Left ventricle myocardium superior (tissue), 1 donor: ENCODE measurements at regions not wholly inside any gene's neighbourhood (a gene's known extent, or its start where the extent isn't known, plus 50 kb on each side); places are given as distances from the start of the nearest gene placed in this dataset.
"Not testable (repeated sequence)": the region's sequence is repeated elsewhere in the genome, so short reads cannot be mapped to it uniquely, and the experiment has no call there.

Source experiments
- ATAC-seq: fragments of 200-7000 bp; cut with Tn5 transposase; one replicate; pipeline ENCODE4 v1.9.1; 2020; ENCODE audit warnings: mild to moderate bottlenecking, moderate library complexity
- DNase-seq: peaks from one replicate; pipeline ENCODE4 v3.0.0-alpha.2; 2020
- intact Hi-C: fragments of 100-400 bp; cut with micrococcal nuclease; formaldehyde crosslinking; loops from one replicate; pipeline ENCODE4 v1.11.0; 2022
- donor health status: DM: no; HTN: yes; CAD: no; lungs with severe emphysema.

DNA sequence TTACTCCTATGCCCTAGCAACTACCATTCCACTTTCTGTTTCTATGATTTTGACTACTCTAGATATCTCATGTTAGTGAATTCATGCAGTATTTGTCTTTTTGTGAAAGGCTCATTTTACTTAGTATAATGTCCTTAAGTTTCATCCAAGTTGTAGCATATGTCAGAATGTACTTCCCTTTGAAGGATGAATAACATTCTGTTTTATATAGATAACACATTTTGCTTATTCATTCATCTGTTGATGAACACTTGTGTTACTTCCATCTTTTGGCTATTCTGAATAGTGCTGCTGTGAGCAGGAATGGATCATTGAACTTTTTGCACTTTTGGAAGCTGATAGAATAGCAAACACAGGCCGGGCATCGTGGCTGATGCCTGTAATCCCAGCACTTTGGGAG lies 140.2 kb upstream of the MYO10 start:
- DNase-seq (no peak), ATAC-seq (no peak)
- intact Hi-C loops: no loop called here

DNA sequence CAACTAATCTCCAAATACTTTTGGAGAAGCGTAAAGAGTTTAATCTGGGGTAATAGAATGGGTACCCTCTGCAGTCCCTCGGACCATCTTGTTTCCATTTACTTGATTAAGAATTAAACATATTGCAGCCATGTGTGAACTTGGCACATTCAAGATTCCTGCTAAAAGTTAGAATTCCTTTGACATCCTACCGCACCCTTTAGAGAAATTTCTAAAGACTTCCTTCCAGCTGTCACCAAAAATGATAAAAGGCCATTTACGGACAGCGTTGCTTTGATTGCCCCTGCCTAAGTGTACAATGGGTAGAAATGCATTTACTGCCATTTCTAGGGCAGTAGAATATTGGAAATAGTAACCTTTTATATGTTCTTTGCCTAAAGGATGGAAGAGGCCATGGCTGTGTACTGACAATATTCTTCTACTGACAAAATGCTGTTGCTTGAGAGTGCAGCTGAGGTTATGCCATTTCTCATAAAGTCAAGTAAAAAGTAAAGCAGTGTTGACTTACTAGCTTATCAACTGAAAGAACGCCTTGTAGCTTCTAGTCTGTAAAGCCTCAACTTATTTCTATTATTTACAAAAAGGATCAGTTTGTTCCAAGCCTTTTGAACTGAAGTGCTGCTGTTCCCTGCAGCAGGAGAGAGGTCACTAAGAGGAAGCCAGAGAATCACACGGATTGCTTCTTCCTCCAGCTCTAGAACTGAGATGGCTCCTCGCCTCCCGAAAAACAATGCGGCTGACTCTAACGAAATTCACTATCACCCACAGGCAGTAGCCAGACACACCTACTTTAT lies 139.8 kb upstream of the BASP1 start:
- peak; percentile 45 for ATAC-seq
- DNase-seq: no peak
- intact Hi-C loops: no loop called here

DNA sequence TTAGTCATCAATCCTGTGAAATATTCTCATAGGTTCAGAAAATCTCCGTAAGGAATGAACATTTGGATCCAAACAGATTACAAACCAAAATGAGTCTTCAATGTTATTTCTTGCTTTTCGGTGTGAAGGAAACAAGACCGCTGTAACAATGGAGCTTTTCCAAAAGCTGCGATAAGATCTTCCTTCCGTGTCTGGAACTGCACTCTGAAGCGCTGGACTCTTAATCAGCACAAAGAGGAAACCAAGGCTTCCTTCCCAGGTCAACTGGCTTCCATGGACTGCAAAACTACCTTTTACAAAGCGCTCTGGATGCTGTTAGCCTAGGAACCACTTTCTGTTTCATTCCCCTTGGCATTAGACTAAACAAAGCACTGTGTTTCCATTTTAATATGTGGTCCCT lies 137.9 kb upstream of the BASP1 start:
- peak; percentile 73 for ATAC-seq
- DNase-seq: no peak
- intact Hi-C loops: no loop called here

DNA sequence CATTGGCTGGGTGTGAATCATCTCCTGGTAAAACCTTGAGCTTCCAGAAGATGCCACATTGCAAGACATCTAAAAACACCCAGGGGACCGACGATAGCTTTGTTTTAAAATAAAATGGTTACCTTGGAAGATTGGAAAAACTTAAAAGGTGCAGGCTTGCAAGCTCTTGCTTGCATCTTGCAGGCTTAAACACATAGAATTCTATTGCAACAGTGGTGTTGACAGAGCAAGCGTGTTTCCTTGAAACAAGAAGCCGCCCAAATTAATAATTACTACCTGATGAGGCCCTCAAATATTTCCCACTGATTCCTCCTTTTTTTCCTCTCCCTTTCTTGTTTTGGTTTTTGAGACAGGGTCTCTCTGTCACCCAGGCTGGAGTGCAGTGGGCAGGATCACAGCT lies 137.1 kb upstream of the BASP1 start:
- DNase-seq (no peak), ATAC-seq (no peak)
- intact Hi-C loops: no loop called here

DNA sequence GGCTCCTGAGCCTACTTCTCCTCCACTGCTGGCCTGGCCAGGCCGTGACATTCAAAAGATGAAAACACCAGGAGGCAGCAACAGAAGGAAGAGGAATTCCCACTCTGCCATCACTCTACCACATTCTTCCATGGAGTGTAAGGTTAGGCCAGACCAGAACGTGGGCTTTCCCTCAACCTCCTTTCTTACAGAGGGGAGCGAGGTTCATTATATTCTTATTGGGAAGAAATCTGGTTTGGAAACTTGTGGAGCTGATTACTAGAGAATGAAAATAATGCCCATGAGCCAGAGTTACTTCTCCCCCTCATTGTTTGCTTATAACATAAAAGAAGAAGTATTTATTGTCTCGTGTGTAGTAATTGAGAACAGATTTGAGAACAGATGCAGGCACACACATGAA lies 136.3 kb upstream of the BASP1 start:
- no peak for DNase-seq
- intact Hi-C loops: no loop called here

DNA sequence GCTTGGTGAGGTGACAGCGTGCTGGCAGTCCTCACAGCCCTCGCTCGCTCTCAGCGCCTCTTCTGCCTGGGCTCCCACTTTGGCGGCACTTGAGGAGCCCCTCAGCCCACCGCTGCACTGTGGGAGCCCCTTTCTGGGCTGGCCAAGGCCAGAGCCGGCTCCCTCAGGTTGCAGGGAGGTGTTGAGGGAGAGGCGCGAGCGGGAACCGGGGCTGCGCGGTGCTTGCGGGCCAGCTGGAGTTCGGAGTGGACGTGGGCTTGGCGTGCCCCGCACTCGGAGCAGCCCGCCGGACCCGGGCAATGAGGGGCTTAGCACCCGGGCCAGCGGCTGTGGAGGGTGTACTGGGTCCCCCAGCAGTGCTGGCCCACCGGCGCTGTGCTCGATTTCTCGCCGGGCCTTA lies 134.2 kb upstream of the BASP1 start:
- DNase-seq, ATAC-seq, intact Hi-C loops: not testable (repeated sequence)

More for the DNA sequence above, 136.3 kb upstream of the BASP1 start:
- ATAC-seq: no peak

DNA sequence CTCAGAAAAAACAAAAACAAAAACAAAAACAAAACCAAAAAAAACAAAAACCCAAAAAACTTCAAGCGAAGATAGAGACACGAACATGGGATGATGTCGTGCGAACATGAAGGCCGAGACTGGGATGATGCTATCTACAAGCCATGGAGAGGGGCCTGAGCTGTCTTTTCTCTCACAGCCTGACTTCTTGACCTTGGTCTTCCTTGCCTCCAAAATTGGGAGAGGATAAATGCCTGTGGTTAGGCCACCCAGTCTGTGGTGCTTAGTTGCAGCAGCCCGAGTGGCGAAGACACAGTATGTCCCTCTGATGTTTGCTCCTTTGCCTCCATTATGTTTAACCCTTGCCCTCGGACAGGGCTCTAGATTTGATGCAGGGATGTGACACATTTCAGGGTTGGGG lies 130.4 kb upstream of the BASP1 start:
- intact Hi-C loops: no loop called here
- no peak for ATAC-seq
- DNase-seq: no peak

DNA sequence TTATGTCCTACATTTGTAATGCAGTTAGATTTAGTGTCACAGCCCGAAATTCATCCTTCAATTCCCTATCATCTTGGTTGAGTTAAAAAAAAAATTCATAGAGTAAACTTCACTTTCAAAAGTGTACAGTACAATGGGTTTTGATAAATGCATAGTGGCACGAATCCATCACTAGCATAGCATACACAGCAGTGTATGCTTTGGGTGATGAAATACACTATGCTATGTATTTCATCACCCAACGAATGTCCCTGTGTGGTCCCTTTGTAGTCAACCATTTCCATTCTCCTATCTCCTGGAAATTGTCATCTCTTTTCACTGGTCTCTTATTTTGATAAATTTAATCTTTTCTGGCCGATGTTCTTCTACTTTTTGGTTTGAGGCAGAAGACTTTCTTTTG lies 129.4 kb upstream of the BASP1 start:
- DNase-seq (no peak), ATAC-seq (no peak)
- intact Hi-C loops: no loop called here

DNA sequence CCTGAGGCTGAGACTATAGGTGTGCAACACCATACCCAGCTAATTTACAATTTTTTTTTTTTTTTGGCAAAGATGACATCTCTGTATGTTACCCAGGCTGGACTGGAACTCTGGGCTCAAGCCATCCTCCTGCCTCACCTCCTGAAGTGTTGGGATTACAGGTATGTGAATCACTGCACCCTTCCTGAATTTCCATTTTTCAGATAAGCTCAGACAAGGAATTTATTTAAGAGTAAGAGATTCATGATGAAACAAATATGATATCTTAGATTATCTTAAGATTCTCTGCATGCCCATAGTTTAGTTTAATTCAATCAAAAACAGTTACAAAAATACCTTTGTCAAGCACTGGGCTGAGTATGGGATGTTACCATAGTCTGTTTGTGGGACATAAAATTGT lies 128.4 kb upstream of the BASP1 start:
- DNase-seq: no peak
- intact Hi-C loops: no loop called here

DNA sequence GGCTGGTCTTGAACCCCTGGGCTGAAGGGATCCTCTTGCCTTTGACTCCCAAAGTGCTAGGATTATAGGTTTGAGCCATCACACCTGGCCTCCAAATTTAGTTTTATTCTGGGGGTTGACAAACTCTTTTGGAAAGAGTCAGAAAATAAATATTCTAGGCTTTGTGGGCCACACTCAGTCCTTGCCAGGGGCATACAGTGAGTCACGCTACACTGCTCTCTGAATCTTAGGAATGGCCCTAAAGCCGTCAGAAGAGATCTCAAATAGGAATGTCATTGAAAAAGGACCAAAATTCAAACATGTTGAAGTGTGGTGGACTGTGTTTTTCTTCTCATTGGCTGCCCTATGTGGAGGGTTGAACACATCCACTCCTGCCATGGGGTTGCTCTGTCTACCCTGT lies 127.7 kb upstream of the BASP1 start:
- DNase-seq (no peak), ATAC-seq (no peak)
- intact Hi-C loops: no loop called here

More for the DNA sequence above, 128.4 kb upstream of the BASP1 start:
- ATAC-seq: no peak

DNA sequence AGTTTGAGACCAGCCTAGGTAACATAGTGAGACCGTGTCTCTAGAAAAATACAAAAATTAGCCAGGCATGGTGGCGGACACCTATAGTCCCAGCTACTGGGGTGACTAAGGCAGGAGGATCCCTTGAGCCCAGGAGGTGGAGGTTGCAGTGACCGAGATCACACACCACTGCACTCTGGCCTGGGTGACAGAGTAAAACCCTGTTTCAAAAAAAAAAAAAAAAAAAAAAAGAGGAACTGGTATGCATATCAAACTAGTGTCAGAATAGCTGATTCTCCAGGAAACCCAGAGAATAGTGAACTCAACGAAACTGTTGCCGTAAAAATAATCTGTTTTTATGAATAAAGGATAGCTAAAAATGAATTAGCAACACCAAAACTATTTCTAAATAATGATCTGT lies 126.6 kb upstream of the BASP1 start:
- DNase-seq: no peak
- intact Hi-C loops: no loop called here
- ATAC-seq: no peak

DNA sequence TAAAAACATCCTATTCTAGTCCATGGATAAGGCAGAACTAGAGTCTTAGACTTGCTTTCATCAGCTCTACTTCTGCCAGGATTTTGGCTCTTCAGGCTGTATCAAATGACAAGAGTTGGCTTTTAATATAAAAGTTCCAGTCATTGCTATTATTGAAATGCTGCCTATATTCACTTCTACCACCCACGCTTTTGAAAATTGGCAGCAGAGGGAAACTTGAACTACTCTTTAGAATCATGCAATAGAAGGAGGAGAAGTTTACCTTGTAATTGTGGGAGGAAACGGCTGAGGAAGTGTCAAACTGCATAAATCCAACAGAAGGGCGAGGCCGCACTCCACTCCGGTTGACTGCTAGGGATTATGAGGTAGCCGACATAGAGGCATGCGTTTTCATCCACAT lies 122.6 kb upstream of the BASP1 start:
- intact Hi-C loops: no loop called here
- DNase-seq: no peak

DNA sequence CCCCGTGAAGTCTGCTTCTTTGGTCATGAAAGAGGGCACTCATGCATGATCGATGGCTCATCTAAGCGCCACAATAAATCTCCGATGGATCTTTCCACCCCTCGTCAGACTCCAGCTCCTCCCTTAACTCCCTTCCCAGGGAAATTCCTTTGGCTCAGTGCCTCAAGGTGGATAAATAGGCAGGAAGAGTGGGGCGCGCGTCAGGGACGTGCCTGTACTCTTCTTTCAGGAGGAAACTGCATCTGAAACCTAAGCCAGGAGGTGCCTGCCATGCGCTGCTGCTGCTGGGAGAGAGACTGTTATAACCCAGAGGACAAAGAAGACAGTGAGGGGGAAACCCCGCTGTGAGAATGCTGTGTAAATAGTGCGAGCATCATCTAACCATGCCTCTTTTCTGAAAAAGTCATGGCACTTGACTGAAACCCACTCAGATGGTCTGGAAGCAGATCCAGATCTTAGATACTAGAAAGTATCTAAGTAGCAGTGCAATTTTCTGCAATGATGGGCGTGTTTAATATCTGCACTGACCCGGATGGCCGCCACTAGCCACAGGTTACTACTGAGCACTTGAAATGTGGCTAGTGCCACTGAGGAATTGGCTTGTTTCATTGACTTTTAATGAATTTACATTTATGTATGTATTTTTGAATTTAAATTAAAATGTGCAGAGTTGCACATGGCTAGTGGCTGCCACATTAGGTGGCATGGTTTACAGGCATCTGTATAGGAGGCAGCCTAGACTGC lies 120.3 kb upstream of the BASP1 start:
- no peak for ATAC-seq
- intact Hi-C loops: no loop called here
- no peak for DNase-seq

More for the DNA sequence above, 122.6 kb upstream of the BASP1 start:
- no peak for ATAC-seq

DNA sequence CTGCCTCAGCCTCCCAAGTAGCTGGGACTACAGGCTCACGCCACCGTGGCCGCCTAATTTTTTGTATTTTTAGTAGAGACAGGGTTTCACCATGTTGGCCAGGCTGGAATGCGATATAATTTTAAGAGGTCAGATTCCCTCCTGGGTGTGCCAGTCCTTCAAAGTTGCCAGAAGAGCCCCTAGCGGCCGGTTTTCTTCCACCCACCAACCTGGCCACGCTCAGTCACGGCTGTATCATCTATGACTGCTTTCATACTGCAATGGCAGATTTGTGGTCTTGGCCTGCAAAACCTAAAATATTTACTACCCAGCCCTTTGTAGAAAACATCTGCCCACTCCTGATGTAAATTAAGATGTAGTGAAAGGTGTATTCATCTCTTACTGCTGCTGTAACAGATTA lies 117.5 kb upstream of the BASP1 start:
- no peak for ATAC-seq
- intact Hi-C loops: no loop called here
- DNase-seq: no peak

DNA sequence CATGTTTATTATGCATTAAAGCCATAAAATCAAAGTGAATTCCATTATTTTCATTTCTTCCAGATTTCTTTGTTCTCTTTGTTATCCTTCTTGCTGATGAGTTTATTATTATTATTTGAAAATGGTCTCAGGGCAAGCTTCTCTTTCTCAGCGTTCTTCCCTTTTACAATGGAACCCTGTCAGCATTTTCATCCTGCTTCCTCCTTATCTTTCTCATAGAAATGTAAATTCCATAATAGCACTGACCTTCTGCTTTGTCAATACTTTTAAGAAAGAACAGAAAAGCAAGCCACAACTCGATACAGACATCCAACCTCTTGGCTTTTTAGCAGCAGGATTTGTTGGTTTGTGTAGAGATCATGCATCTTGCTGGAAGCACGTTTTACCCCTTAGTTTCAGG lies 114.0 kb upstream of the BASP1 start:
- ATAC-seq: no peak
- intact Hi-C loops: no loop called here

DNA sequence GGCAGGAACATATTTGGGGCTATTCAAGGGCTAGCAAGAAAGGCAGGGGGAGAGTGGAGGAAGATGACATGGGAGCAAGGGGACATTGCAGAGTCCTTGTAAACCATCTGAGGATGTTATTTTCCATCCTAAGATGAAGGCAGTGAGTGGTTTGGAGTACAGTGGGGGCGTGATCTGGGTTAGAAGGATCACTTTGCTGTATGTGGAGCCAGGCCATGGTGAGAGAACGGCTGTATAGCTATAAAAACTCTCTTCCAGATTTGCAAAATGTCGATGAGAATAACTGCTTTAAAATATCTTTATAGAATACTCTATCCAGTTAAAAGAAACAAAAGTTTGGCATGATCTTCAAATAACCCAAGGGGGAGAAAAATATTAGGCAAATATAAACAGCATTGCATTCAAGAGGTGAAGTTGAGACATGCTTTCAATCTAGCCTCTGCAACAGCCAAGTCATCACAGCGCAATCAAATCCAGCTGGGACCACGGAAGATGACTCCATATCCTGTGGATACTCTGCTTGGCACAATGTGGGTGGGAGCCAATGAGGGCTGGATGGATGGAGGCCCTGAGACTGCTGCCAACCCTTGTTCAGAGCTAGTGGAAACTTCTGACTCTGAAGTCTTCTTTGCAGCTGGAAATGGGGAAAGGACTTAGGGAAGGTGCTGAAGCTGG lies 111.5 kb upstream of the BASP1 start:
- ATAC-seq (peak; percentile 62), DNase-seq (peak; percentile 40)
- intact Hi-C loops: no loop called here

More for the DNA sequence above, 114.0 kb upstream of the BASP1 start:
- DNase-seq: no peak

DNA sequence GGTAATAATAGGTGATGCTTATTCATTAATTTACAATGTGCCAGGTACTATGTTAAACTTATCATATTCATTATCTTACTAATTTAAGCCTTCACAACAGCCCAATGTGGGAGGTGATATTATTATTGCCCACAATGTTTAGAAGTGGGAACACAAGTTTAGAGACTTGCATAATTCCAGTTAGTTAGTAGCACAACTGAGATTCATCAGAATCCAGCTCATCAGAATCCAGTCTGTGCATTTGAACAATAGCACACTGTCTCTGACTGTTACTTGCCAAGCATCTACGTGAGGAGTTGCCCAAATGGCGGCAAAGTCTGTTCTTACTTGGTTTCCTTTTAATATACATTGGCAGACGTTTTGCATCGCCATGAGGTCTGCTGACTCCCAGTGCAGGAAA lies 110.9 kb upstream of the BASP1 start:
- no peak for DNase-seq
- intact Hi-C loops: no loop called here
- no peak for ATAC-seq

DNA sequence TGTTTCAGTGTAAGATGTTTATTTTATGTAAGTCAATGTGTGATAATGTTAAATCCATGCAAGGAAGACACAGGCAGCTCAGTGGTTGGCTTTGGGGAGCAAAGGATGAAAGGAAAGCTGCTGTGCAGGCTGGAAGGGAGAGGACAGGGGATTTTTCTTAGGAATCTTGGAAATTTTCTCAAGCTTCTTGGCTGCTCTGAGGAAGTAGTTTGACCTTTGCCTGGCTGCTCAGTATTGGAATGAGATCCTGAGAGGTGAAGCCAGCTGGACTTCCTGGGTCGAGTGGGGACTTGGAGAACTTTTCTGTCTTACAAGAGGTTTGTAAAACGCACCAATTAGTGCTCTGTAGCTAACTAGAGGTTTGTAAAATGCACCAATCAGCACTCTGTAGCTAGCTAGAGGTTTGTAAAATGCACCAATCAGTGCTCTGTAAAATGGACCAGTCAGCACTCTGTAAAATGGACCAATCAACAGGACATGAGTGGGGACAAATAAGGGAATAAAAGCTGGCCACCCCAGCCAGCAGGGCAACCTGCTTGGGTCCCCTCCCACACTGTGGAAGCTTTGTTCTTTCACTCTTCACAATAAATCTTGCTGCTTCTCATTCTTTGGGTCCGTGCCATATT lies 105.2 kb upstream of the BASP1 start:
- intact Hi-C loops, DNase-seq: not testable (repeated sequence)

DNA sequence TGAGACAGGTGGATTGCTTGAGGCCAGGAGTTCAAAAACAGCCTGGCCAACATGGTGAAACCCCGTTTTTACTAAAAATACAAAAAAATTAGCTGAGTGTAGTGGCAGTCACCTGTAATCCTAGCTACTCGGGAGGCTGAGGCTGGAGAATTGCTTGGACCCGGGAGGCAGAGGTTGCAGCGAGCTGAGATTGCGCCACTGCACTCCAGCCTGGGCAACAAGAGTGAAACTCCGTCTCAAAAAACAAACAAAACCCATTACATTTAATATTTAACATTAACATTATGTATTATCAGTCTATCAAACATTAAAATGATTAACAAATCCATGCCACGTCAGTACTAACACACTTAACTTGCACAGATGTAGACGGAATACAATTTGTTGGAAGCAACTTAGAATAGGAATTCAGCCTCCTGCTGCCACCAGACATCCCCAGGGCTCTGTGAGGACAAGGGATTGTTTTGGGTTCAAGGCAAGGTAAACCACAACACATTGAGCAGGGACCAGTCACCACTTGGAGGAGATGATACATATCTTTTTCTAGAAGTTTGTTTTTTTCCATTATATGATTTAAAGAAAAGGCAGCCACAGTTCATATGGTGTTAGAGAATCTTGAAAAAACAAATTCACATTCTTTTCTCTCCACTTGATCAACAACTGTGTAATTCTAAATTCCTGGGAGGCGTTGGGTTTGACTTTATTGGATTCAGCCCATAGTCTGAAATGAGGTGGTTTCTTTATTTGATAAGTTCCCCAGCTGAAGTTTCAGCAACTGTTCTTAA lies 104.1 kb upstream of the BASP1 start:
- ATAC-seq: no peak
- no peak for DNase-seq
- intact Hi-C loops: no loop called here

More for the DNA sequence above, 105.2 kb upstream of the BASP1 start:
- ATAC-seq: peak; percentile 43
